ENCODE measurements at regions not wholly inside any gene's neighbourhood (a gene's known extent, or its start where the extent isn't known, plus 50 kb on each side); places are given as distances from the start of the nearest gene placed in this dataset.

DNA sequence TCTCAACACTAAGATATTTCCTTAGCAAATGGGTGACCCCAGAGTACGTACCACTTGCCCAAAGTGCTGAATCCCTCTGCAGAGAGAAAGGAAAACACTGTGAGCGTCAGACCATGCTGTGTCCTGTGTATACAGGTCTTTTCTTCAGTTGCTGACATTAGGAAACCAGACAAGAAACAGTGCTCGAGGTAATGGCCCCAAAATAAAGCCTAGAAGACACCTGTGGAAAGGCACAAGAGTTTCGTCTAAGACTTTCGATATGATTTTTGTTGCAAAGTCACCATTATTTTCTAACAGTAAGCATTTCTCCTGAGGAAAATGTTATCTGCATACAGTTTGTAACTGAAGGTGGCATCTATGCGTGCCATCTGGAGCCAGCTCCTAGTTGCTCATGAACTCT is 62.0 kb upstream of the SIMC1 start:
- TF ChIP-seq CTCF (IDR thresholded peaks at IDR 0.05): no peak
- TF ChIP-seq POLR2A (IDR thresholded peaks at IDR 0.05): no peak

All from Peyer's patch (tissue), 4 donors.